ENCODE measurements at regions not wholly inside any gene's neighbourhood (a gene's known extent, or its start where the extent isn't known, plus 50 kb on each side); places are given as distances from the start of the nearest gene placed in this dataset.

DNA sequence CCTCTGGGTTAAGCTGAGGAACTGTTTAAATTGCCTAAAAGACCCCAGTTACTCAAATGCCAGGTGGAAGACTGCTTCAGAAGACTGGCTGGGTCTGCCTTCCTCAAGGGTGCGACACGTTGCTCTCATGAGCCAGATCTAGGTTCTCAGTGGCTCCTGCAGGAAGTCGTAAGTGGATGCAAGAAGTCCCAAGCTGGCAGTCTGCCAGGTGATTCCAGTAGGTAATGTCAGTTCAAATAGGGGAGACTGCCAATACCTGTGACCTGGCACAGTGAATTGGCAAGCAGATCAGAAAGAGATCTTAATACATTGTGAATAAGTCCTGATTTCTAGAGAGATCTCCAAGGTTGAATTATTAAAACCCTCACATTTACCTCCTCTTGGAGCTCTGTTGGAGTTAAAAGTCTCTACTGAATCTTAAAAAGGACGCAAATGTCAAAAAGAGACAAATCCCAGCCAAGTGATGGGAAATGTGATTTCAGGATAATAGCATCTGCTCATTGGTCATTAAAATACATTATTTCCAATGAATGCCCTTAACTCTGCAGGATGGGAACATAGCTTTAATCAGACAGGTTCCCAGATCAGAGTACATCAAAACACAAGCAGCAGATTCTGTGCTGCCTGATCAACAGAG lies 98.8 kb upstream of the FRMD6 start:
- DNase-seq, result peak; percentile 80

DNA sequence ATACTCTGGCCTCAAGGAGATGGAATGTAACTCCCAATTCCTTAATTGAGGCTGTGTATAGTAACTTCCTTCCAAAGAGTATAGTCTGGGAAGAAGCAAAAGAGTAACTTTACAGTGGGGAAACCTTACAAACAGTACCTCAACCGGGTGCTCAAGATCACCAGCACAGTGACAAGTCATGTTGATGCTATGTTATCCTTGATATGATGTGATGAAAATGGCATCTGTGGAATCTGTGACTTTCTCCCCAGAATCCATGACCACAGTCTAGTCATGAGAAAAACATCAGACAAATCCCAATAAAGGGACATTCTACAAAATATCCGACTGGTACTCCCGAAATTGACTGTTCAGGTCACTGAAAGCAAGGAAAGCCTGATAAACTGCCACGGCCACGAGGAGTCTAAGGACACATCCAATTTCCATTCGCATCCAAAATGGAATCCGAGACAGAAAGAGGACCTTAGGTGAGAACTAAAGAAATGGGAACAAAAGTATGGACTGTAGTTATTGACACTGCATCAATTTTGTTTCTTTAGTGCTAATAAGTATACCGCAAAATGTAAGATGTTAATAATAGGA lies 97.3 kb upstream of the FRMD6 start:
- no peak for DNase-seq

GRCh38 chr14:51554953-51555352 lies 96.8 kb upstream of the FRMD6 start:
- DNase-seq, result no peak

DNA sequence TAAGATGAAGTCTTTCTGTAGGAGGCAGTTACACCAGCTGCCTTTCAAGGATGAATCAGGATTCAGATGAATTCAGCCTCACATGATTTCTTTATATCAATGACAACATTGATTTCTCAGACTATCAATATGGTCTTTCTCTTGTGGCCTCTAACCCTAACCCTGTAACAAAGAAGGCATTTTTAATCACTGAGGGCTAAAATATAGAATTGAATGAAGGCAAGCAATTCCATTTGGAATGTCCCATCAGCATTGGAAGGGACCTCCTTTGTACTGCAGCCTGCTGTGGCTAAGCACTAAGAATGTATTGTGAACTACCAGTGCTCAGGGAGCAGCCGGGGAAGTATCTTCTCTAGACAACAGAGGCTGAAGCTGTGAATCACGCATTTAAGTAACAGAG lies 90.6 kb upstream of the FRMD6 start:
- DNase-seq, result no peak

DNA sequence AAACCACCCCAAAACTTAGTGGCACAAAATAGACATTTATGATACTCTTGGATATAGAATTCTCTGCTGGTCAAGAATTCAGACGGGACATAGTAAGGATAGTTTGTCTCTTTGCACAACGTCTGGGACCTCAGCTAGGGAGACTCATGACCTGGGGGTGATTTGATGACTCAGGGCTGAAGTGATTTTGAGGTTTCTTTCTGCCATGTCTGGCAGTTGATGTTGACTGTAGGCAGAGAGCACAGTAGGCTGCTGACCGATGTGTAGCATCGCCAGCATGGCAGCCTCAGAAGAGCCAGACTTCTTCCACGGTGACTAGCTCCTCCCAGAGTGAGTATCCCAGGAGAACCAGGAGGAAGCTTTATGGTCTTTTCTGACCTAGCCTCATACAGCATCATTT lies 88.9 kb upstream of the FRMD6 start:
- DNase-seq, result no peak

DNA sequence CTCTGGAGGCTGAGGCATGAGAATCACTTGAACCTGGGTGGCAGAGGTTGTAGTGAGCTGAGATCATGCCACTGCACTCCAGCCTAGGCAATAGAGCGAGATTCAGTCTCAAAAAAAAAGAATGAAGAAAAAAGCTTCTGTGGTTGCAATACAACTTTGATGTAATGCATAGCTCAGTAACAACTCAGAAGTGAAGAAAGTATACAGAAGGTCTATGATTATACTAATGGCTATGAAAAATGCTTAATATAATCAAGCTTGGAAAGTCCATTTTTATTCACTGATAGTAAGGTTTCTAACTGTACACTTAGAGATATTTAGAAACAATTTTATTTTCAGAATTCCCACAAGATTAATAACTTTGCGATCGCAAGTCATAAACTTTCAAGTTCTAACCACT lies 88.2 kb upstream of the FRMD6 start:
- DNase-seq, result no peak

GRCh38 chr14:51564460-51564859 lies 87.2 kb upstream of the FRMD6 start:
- DNase-seq, result peak; percentile 9

DNA sequence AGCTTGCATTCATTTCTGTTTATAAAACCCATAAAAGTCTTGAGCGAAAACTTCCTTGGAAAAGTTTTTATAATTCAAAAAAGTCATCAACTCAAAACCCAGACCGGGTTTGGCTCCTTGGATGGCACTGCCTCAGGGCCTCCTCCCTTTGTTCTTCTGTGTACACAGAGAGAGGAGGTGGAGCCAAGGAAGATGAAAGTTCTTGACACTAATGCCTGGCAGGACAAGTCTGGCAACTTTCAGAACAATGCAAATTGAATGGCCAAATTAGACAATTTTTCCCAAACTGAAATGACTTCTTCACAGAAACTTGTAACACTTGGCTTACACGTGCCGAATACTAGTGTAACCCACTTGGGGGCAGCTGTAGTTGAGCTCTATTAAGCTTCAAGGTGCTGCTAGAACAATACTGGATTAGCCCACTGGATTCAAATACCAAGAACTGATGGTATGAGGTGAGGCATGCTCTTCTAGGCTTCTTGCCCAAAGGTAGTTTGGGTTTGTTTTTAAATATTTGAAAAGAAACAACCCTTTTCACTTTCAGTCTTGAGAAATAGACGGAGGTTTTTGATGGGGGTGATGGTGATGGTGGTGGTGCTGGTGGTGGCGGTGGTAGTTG lies 86.6 kb upstream of the FRMD6 start:
- DNase-seq, result no peak

- no peak for DNase-seq
These were observed 84.7 kb upstream of the FRMD6 start for GRCh38 chr14:51566831-51567582.

DNA sequence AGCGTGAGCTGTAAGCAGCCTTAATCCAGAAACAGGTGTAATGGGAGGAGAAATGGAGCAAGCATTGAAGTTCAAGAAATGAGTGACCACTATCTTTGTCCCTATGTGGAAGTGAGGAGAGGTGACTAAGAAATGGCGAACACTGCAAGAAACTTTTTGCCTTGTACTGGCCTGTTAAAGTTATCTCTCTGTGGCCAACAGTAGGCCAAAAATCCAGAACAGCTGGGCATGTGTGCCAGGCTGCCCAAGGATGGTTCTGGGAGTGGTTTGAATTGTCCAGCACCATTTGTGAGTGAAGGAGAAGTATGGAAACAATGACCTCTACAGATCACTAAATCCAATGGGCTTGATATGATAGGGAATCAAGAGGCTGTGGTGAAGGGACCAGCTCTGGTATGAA lies 83.3 kb upstream of the FRMD6 start:
- DNase-seq, result no peak

GRCh38 chr14:51573607-51574006 lies 78.1 kb upstream of the FRMD6 start:
- DNase-seq, result no peak

DNA sequence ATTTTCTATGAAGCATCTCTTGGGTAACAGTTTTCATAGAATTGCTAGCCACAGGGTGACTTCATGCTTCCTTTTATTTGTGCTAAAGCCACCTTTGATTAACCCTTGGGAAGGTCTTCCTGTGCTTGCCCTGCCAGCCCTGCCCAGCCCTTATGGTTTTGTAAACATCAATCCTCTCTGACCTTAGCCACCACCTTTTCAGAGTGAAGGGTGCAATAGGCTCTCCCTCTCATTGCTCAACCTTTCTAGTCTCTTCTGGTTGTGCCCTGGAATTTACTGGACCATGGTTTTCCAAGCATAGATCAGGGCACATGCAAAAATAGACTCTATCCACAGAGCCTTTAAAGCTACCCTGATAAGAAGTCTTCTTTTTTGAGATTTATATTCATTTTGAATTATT lies 77.7 kb upstream of the FRMD6 start:
- no peak for DNase-seq

DNA sequence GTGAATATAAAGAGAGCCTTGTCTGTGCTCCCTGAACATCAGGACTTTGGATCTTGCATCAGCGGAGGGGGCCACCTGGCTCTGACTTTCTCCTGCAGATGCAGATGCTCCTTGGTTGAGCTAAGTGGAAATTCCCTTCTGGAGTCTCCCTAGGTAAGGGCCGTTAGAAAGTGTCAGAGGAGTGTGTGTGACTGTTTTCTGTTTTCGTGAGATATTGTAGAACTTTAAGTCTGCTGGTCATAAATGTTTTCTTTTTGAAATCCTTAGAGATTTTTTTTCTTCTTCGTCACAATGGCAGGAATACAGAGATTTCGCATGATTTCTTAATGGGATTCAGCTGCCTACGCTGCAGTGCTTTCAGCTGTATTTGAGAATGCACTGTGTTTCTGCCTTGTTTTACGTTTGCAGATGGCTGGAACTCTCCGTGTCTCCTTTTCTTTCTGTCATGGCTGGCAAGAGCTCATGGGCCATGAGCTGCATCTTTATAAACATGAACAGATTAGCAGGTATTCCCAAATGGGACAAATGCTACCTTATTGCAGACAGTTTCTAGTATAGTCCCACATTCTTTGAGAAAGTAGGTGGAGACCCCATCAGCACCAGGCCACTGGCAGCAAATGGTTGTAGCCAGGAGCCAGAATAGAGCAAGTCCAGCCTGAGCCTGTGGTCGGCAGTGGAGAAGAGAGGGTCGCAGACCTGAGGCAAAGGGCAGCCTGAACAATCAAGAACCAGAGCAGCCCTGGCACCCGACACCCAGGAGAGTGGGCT lies 76.2 kb upstream of the FRMD6 start:
- no peak for DNase-seq

- no peak for DNase-seq
These were observed 75.6 kb upstream of the FRMD6 start for GRCh38 chr14:51576117-51576430.

- DNase-seq, result no peak
These were observed 74.8 kb upstream of the FRMD6 start for GRCh38 chr14:51576879-51577278.

DNA sequence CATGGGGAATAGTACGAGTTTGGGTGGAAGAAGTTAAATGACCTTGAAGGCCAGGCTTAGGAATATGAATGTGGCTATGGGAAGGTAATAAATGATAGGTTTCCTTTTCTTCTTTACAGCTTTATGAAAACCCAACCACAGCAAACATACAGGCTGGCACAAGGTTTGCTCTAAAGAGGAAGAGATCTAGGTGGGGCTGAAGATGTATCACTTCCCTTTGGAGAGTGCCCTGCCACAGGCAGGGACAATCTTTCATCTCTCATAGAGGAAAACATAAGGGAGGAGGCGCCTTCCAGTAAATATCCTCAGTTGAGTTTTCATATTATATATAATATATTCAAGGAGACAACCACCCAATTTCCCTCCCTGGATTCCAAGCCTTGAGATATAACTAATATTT lies 72.9 kb upstream of the FRMD6 start:
- no peak for DNase-seq

DNA sequence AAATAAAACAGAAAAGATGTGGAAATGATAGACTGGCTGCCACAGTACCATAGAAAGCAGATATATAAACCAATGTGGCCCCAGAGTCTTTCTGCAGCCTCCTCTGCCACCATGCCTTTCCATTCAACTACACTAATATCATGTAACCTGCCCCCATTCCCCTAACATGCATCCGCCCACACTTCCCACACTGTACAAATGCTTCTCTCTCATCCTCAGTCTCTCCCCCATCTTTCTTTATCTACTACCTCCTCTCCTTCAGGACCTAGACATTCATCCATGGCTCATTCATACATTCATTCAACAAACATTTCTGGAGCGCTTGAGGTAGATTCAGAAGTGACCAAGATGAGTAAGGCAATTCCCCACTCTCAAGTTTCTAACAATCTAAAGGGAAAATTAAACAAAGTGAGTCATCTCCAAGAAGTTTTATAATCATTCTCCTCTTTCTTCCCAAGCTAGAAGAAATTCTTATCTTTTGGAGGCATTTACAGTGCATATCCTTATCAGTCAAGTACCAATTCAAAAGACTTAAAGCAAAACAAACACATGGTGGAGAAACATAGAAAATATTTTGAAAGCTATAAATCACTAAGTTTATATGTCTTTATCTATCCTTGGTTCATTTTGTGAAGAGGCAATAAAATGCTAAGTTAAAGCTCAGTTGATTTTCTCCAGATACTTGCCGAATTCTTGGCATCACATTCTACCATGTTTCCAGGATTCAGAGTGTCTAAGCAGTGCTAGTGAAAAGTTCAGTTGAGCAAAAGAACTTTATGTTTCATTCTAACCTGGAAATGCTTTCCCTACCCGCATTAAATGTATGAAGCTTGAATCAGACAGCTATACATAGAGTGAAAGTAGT lies 70.5 kb upstream of the FRMD6 start:
- DNase-seq, result no peak

GRCh38 chr14:51582437-51582836 lies 69.3 kb upstream of the FRMD6 start:
- DNase-seq, result no peak

DNA sequence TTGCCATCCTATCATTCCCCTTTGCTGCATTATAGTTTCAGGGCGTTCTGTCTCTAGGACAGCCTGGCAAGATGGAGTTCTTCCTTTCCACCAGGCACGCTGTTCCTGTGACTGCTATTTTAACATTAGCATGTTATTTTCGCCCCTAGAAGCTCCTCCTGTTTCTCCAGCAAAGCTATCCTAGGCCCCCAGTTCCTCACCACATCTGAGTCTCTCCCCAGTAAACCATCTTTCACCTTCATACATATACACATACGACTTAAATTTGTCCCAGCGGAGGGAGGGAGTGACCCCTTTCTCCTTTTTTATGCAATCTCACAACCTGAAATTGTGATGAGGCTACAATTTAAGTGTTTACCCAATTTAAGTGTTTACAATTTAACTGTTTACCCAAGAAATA lies 66.7 kb upstream of the FRMD6 start:
- DNase-seq, result no peak

DNA sequence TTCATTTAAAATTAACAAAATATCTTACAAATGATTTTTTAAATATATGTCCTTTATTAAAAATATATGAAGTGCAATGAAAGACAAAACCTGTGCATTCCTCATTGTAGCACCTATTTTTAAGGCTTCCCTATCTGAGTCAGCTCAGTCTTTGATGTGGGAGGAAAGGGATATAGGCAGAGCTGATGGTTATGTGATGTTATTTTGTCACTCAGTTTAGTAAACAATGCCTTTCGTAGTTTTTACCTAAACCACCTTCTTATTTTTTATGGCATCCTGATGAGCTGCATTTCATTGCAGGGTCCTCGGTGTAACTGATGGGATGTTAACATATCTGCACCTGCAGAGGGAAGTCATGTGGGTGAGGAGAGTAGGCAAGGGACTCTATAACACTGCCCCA lies 58.9 kb upstream of the FRMD6 start:
- no peak for DNase-seq

GRCh38 chr14:51593397-51593796 lies 58.3 kb upstream of the FRMD6 start:
- no peak for DNase-seq

GRCh38 chr14:51595881-51596455 lies 55.7 kb upstream of the FRMD6 start:
- no peak for DNase-seq

Measured in NCI-H345 (cell line).